GM04503 (cell line): ENCODE measurements at regions not wholly inside any gene's neighbourhood (a gene's known extent, or its start where the extent isn't known, plus 50 kb on each side); places are given as distances from the start of the nearest gene placed in this dataset.

Source experiments
- DNase-seq: peaks from one replicate; pipeline ENCODE4 v3.0.0-alpha.2; 2012; ENCODE audit warnings: low read depth

DNA sequence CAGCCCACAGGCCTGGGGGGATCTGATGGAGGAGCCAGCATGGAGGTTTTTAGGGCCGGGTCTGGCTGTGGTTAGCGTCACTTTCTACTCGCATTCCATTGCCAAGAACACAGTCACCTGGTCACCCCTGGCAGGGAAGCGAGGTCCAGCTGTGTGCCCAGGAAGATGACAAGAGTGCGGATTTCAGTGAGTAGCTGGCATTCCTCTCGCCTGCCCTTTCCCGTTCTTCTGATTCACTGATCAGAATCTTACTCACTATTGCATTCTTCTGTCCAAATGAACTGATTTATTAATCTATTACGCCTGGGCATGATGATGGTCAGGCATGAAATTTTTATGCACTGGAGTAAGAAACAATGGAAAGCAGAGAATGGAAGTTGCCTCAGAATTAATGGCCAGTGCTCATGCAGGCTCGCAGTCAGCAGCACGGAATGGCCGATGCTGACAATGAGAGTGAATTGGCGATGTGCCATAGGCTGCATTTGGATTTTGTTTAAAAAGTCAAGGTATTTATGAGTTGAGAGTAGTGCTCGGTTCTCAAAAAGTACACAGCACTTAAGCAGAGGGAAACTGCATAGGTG is 76.4 kb upstream of the MGAT5 start:
- DNase-seq, result no peak

DNA sequence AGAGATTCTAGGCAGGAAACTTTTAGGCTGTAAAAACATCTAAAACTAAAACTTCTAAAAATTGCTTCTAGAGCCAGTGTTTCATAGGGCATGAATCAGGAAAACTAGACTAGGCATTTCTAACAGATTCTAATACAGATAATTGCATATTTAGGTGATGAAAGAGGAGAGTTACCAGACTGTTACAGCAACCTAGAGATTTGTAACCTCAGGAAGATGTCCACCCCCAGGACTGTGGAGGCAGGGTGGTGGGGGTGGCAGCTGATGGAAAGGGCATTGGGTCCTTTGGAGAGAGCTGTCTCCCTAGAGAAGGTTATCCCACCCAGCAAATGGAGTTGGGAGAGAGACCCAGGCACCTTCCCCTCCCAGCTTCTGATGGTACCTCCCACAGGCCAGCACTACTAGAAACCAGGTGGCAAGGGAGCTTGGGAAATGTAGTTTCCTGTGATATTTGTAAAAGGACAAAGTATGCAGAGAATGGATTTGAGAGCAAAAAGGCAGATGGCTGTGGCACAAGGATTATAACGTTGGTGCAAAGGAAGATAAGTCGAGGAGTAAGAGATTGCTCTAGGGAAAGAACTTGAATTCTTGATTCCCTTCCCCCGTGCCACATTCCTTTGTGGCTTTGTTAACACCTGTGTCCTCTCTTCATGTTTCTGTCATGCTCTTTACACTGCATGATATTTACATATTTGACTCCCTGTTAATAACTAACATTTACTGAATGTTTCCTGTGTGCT is 75.6 kb upstream of the MGAT5 start:
- DNase-seq, result no peak

GRCh38 chr2:134181219-134181618 is 72.7 kb upstream of the MGAT5 start:
- no peak for DNase-seq

GRCh38 chr2:134183679-134184078 is 70.2 kb upstream of the MGAT5 start:
- no peak for DNase-seq

GRCh38 chr2:134185639-134186038 is 68.2 kb upstream of the MGAT5 start:
- DNase-seq, result no peak

DNA sequence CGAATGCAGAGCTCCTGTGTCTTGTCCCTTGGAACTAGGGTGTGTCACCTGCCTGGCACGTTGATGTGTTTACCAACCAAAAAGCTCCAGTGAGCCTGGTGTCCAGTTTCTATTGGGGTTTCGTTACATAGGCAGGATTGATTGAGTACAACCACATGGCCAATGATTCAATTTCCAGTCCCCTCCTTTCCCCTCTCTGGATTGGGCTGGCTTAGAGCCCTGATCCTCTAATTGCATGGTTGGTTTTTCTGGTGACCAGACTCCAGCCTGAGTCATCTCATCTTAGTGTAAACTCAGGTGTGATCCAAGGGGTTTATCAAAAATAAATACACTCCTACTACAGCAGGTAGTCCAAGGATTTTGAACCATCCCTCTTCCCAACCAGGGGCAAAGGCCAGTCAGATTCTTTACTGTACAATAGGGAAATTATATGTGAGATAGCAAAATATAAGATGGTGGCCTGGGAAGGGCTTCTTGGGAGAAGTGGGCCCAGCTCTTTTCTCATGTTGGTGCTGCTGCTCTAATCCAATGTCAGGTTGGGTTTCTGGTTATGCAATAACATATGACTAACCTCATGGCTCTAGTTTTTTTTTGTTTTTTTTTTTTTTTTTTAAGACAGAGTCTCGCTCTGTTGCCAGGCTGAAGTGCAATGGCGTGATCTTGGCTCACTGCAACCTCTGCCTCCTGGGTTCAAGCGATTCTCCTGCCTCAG is 64.7 kb upstream of the MGAT5 start:
- no peak for DNase-seq

GRCh38 chr2:134190062-134190806 is 63.6 kb upstream of the MGAT5 start:
- DNase-seq, result no peak

DNA sequence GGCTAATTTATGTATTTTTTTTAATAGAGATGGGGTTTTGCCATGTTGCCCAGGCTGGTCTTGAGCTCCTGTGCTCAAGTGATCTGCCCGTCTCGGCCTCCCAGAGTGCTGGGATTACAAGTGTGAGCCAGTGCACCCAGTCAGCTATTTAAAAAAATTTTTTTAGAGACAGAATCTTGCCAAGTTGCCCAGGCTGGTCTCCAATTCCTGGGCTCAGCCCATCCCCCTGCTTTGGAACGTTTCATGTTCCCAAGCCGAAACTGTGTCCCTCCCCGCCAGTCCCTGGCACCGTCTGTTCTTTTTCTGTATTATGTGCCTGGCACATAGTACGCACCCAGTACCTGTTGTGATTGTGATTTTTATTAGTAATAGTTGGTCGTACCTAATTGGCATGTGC is 63.1 kb upstream of the MGAT5 start:
- DNase-seq, result no peak

DNA sequence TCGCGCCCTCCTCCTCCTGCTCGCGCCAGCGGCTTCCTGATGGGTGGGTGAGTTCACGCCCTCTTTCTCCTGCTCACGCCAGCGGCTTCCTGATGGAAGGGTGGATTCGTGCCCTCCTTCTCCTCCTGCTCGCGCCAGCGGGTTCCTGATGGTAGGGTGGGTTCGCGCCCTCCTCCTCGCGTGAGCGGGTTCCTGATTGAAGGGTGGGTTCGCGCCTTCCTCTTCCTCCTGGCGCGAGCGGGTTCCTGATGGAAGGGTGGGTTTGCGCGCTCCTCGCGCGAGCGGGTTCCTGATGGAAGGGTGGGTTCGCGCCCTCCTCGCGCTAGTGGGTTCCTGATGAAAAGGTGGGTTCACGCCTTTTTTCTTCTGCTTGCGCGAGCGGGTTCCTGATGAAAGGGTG is 62.0 kb upstream of the MGAT5 start:
- no peak for DNase-seq

DNA sequence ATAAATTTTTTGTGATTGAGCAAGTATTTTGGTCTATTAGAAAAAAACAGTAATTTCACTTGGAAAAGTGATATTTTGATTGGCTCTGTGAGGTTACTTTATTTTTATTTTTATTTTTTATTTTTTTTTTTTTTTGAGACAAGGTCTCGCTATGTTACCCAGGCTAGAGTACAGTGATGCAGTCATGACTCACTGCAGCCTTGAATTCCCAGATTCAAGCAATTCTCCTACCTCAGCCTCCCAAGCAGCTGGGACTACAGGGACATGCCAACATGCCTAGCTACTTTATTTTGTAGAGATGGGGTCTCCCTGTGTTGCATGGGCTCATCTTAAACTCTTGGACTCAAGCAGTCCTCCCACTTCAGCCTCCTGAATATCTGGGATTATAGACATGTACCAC is 60.9 kb upstream of the MGAT5 start:
- no peak for DNase-seq

DNA sequence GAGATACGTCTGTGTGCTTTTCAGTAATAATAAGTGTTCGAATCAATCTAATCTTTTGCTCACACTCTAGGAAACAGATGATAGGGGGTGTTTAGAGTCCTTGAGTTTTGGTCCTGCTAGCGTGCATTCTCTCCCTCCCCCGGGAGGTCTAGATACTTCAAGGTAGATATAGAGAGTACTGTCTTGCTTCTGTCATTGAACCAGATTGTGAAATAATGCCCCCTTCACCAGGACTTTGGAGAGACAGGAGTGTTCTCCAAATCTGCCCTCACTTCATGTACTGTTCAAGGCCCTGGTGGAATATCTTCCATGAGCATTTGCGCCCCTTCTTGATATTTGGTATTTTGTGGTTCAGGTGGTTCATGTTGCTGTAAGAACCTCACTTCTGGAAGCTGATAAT is 59.4 kb upstream of the MGAT5 start:
- no peak for DNase-seq

- no peak for DNase-seq
Observed at GRCh38 chr2:134195341-134195740, 58.5 kb upstream of the MGAT5 start.

- no peak for DNase-seq
Observed at GRCh38 chr2:134197445-134197844, 56.4 kb upstream of the MGAT5 start.

GRCh38 chr2:134198006-134198634 is 55.8 kb upstream of the MGAT5 start:
- no peak for DNase-seq

DNA sequence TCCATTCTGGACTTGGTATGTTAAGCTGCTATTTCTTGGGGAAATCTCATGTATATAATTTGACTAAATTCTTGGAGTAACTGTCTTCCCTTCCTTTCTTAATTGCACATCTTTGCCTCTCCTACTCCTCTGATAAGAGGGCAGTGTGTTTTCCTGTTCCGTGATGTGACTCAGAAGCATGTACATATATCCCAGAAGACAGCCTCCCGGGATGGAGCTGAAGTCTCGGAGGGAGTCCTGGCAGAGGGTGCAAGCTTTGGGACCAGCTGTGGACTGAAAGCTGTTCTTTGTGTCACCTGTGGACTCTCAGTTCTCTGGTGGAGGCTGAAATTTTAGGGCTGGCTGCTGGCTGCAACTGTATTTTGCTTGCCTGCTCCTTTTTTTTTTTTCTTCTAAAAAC is 54.7 kb upstream of the MGAT5 start:
- DNase-seq, result no peak

DNA sequence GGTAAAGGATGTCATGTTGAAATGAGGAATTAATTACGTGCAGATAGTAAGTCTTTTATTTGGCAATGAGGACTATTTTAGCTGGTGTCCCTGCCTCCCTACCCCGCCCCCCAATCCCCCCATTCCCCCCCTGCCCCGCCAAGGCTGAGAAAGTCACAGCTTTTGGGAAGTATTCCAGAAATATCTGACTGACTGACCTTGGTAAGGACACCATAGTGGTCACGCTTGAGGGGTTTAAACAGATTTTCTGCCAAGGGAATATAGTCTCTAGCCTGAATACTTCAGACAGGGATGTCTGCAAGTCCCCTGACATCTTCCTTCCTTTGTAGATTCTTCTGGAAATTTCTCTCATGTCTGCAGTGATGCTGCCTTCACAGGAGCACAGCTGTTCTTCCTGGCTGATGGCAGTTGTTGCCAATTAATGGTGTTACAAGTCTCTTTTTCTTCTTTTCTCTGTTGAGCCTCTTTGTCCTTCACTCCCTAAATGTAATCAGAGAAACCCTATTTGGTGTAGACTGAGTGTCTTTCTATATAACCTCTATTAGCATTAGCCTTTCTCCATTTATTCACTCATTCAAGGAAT is 53.7 kb upstream of the MGAT5 start:
- no peak for DNase-seq

DNA sequence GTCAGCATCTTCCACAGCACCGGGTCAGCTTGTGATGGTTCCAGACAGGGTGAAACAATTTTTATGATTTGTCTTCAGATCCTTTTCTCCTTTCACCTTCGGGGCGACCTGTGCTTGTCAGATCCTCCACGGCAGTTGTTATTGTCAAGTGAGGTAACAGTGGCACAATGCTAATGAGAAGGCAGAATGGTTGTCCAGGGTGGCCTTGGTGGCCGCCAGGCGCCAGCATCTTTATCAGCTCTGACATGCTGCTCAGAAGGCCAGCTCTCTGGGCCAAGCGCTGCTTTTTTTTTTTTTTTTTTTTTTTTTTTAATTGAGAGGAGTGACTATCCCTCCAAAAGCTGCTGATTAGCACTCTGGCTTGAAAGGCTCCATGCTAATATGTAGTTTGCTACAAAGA is 52.3 kb upstream of the MGAT5 start:
- DNase-seq, result no peak

DNA sequence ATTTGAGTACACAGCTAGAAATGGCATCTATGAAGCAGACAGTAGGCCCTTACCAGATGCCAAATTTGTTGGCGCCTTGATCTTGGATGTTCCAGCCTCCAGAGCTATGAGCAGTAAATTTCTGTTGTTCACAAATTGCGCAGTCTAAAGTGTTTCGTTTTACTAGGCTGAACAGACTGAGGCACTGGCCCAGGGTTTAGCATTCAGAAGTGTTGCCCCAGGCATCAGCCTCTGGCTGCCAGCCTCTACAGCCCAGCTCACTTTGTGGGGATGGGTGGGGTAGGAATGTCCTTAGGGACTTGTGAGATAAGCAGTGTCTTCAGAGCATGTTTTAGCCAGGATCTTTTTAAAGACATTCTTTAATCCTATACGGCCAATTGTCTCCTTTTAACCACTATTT is 51.5 kb upstream of the MGAT5 start:
- DNase-seq, result no peak

- DNase-seq, result no peak
Observed at GRCh38 chr2:134203175-134203574, 50.7 kb upstream of the MGAT5 start.
